ENCODE measurements at regions not wholly inside any gene's neighbourhood (a gene's known extent, or its start where the extent isn't known, plus 50 kb on each side); places are given as distances from the start of the nearest gene placed in this dataset.

DNA sequence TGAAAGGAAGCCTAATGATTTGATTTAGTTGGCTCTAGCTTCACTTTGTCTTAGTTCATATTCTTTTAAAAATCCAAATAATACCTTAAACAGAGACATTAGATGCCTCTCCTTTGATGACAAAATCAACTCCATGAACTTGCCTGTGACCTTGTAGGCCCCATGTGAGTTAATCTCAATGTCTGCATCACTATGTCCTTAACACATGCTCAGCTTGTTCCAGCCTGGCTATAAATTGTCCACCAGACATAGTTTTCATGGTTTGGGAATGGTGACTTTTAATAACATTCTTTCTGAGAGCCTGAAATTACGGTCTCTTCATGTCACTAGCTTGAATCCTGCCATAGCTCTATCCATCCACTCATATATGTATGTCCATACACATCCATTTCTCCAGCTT is 656.3 kb upstream of the IGFBP3 start:
- DNase-seq (ENCODE audit: low read depth): no peak

GRCh38 chr7:46576950-46577349 is 655.9 kb upstream of the IGFBP3 start:
- DNase-seq (ENCODE audit: low read depth): no peak

GRCh38 chr7:46572691-46573090 is 651.6 kb upstream of the IGFBP3 start:
- DNase-seq (ENCODE audit: low read depth): no peak

DNA sequence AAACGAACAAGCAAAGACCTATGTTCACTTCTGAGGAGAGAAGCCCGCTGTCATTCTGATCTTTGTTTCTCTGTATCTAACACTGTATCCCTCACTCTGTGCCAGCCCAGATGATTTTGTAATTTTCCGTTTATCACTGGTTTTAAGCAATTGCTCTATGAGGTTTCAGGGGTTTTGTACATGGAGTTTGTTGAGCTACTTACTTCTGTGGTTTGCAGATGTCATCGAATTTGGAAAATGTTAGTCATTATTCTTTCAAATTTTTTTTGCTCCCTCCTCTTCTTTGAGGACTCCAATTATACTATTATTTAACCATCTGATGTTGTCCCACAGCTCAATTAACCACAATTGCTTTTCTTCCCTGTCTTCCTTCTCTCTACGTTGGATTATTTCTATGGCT is 650.9 kb upstream of the IGFBP3 start:
- DNase-seq (ENCODE audit: low read depth): no peak

GRCh38 chr7:46569133-46569465 is 648.0 kb upstream of the IGFBP3 start:
- DNase-seq (ENCODE audit: low read depth): no peak

DNA sequence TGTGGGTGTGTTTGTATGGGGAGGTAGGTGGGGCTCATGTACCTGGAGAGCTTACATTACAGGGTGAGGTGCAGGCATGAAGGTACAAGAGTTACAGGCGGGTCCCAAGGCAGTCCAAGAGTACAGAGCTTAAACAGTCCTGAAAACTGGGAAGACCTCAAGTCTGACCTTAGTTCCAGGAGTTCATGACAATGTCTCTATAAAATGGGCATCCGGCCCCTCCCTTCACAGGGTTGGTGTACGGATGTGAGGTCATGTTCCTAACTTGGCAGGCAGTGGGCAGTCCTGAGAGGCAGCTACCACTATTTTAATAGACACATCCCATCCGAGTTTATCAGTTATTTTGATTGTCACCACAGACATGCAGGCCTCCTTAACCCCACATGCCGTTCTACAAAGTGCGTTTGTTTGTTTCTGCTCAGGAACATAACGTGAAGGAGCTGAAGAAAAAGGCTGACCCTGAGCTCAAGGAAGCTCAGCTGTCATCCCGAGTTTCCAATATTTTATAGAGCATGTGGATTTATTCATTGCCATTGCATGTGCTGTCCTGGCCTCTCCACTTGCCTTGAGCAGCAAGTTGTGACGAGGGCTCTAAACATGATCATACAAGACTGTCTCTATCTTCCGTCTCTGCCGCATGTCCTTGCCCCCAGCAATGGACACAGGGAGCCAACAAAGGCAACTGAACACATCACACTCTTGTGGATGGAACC is 647.5 kb upstream of the IGFBP3 start:
- DNase-seq (ENCODE audit: low read depth): no peak

- no peak for DNase-seq (ENCODE audit: low read depth)
Observed at GRCh38 chr7:46567858-46568257, 646.8 kb upstream of the IGFBP3 start.

GRCh38 chr7:46566097-46566774 is 645.2 kb upstream of the IGFBP3 start:
- DNase-seq (ENCODE audit: low read depth): no peak

DNA sequence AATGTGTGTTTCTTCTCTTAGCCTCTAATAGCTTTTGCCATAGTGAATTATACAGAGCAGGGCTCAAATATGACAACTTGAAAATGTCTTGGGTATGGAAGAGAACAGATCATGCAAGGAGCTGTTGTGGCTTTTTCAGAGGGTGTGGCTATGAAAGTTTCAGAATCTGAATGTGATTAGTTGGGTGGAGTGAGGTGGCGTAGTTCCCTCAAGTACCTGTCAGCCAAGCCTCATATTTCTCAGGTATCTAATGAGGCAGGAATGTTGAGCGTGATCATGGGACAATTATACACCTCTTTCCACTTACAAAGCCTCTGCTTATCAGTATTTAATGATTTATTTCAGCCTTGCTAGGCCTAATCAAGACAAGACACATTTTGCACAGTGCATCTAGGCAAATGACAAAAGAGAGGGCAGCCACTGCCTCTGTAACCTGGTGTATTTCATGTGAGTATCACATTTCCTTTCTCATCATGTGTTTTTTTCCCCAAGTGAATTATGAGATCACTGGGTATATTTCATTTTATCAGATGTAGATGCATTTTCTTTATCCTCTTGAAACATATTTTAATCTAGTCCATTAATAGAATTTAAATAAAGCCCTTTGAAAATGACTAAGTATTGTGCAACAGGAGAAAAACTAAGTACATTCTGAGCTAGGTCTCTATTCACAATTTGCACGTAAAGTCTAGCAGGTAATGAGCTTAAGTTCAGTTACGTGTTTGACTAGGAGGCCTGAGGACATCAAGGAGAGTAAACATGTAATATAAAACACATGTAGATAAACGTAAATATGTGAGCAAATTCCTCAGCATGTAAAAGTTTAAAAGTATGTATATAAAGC is 644.4 kb upstream of the IGFBP3 start:
- no peak for DNase-seq (ENCODE audit: low read depth)

GRCh38 chr7:46559194-46559832 is 638.2 kb upstream of the IGFBP3 start:
- no peak for DNase-seq (ENCODE audit: low read depth)

DNA sequence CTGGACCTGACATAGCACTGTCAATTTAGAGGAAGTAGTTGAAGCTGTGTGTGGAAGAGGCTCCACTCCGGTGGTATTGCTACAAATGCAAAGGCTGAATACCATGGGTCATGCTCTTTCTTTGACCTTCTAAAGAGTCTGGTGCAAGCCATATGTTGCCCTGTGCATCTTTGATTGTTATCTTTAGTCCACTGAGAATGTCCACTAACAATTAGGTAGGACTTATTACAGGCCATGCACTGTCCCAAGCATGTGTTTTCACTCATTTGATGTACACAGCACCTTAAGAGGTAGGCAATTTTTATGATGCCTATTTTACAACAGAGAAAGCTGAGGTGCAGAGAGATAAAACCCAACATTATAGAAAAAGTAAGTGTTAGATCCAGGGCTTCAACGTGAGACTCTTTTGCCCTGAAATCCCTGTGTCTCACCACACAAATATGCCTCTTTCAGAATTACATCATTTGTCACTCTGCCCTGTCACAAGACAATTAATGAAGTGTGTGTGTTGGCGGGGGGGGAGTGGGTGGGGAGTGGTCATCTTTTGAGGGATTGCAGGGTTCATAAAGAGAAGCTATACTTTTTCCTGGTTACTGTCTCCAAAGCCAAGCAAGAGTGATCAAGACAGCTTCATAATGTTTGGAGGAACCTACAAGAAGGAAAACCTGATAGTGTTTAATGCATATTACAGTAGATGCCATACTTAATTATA is 637.6 kb upstream of the IGFBP3 start:
- DNase-seq (ENCODE audit: low read depth): no peak

- DNase-seq (ENCODE audit: low read depth): no peak
Observed at GRCh38 chr7:46557781-46558180, 636.7 kb upstream of the IGFBP3 start.

DNA sequence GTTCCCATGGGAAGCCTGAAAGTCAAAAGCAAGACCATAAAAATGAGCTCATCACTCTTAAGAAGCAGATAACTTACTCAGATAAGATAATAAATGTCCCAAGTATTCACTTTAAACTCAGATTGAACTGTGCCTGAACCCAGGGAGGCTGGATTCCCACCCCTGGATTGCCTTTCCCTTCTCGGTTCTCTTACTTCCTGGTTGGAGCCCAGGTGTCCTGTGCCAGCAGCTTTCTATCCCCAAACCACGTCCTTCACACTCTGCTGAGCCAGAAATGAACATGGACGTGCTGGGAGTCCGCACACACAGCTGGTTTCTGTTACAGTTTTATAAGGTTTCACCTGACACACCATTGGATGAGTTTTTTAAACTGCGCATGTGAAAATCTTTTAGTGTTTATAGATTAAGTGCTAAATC is 636.2 kb upstream of the IGFBP3 start:
- no peak for DNase-seq (ENCODE audit: low read depth)

DNA sequence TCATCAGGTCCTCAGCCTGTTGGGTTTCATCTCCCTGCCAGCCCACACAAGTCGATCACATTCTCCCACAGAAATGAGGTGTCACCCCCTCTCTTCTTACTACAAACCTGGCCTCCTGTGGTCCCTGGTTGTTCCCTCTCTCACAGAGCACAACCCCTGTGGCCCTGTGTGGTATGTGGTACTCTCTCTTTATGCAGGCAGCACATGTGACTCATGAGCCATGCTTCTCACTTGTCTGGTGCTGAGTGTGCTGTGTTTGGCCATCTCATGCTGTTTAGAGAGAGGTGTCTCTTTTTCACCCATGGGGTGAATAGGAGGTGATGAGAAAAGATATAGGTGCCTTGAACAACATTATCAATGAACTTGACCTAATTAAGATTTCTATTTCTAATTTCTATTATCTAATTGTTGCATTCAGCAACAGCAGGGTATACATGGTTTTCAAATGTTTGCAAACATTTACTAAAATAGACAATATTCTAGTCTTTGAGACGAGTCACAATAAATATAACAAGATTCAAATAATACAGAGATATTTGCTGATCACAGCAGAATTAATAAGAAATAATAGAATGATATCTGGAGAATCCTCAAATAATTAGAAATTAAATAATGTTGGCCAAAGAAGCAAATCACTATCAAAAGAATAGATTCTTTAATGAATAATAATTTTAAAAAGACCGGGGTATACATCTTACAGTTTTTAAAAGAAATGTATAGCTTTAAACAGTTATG is 633.8 kb upstream of the IGFBP3 start:
- DNase-seq (ENCODE audit: low read depth): no peak

DNA sequence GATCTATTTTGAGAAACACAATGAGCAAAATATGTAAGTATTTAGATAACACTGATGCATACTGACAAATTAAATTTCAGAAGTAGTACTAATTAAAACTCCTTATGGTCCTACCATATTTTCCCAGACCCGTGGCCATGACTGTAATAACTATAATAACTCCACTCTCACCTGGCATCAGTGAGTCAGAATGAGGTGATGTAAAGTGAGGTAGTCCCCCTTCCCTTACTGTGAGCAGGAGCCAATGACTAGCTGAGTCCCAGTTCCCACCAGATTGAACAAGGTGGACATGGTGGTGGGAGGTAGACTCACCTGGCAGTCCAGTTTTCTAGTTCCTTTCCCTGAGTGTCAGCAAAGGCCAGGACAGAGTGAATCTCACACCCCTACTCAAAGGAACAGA is 630.5 kb upstream of the IGFBP3 start:
- no peak for DNase-seq (ENCODE audit: low read depth)

DNA sequence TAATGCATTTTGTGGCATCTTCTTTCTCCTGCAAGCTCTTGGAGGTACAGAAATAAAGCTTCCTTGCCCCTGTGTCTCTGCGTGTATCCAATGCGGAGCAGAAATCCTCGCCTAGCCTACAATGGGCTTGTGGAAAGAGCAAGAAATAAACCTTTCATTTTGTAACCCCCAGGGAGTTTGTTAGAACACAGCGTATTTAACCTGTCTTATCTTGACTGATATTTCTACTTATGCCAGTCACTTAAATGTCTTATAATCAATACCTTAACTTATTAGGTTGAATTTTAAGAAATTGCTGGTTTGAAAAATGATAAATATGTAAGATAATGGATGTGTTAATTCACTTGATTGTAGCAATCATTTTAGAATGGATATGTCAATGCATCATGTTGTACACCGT is 629.8 kb upstream of the IGFBP3 start:
- no peak for DNase-seq (ENCODE audit: low read depth)

DNA sequence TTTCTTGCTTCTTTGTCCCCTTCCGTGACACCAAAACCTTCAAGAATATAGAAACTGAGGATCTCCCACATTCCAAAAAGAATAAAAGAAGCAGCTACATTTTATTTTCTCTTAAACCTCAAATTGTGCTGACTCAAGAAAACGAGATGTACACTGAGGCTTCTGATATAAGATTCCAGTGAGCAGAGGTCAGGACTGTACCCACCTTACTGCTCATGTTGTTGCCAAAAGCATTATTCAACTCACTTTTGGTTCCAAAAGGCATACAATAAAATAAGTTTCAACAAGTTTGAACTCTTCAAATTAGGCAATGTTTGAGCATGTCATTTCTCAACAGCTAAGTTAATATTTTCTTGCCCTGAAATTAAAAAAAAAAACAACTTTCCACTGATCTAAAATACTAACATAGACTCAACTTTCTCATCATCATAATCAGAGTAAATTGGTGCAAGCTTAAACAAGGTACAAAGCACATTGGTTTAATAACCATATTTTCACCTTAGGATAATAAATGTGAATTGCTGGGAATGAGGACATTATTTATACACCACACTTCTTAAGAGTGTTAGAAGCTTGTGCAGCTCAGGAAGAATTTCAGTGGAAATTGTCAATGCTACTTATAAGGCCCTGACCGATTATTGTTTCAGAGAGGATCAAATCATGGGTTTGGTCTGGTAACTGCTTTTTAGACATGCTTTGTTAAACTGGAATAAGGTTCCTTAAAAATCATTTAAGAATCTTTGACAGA is 629.0 kb upstream of the IGFBP3 start:
- no peak for DNase-seq (ENCODE audit: low read depth)

DNA sequence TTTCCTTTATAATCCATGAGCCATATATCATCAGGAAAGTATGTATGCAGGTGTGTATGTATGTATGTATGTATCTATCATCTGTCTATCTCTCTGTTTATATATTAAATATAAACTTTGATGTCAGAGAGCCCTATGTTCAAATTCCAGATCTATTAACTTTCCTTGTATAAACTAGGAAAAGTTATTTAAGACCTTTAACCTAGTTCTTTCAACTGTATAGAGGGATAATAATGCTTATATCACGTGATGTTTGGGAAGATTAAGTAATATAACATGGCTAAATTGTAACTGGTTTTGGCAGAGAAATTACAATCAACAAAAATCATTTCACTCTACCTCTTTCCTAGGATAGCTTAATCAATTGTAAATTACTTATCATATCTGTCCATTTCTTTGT is 628.3 kb upstream of the IGFBP3 start:
- DNase-seq (ENCODE audit: low read depth): no peak

- DNase-seq (ENCODE audit: low read depth): no peak
Observed at GRCh38 chr7:46547044-46547443, 626.0 kb upstream of the IGFBP3 start.

GRCh38 chr7:46545790-46546189 is 624.7 kb upstream of the IGFBP3 start:
- DNase-seq (ENCODE audit: low read depth): no peak

Measured in forelimb muscle (tissue), 1 donor.